Loucy (cell line): ENCODE measurements at regions not wholly inside any gene's neighbourhood (a gene's known extent, or its start where the extent isn't known, plus 50 kb on each side); places are given as distances from the start of the nearest gene placed in this dataset.

Experiments
- H2AFZ ChIP-seq: fragments of 200-600 bp; sonication (generic); 2 replicates; pipeline ENCODE4 v1.6.0; 2016; ENCODE audit warnings: antibody characterized with exemption, mild to moderate bottlenecking, low read length, moderate library complexity
- H3F3A ChIP-seq: fragments of 200-600 bp; 2 replicates; pipeline ENCODE4 v1.6.0; 2016; ENCODE audit warnings: antibody characterized with exemption, low read depth, mild to moderate bottlenecking
- H3K27me3 ChIP-seq: fragments of 200-600 bp; sonication (generic); 2 replicates; pipeline ENCODE4 v1.6.1; 2014; ENCODE audit warnings: low read length, mild to moderate bottlenecking; ENCODE audit not compliant: insufficient read depth, poor library complexity, severe bottlenecking
- H3K36me3 ChIP-seq: fragments of 200-600 bp; sonication (generic); 2 replicates; pipeline ENCODE4 v1.6.1; 2016; ENCODE audit warnings: low read length; ENCODE audit not compliant: insufficient read depth
- H3K4me1 ChIP-seq: fragments of 200-600 bp; sonication (generic); 2 replicates; pipeline ENCODE4 v1.5.1; 2014; ENCODE audit warnings: low read length, mild to moderate bottlenecking; ENCODE audit not compliant: insufficient read depth, poor library complexity, severe bottlenecking
- H3K4me2 ChIP-seq: fragments of 200-600 bp; sonication (generic); 2 replicates; pipeline ENCODE4 v1.6.0; 2014; ENCODE audit warnings: antibody characterized with exemption, low read length, low read depth, mild to moderate bottlenecking; ENCODE audit not compliant: poor library complexity, severe bottlenecking
- H3K4me3 ChIP-seq: fragments of 200-600 bp; sonication (generic); 2 replicates; pipeline ENCODE4 v1.5.1; 2014; ENCODE audit warnings: low read length, mild to moderate bottlenecking, mixed read lengths; ENCODE audit not compliant: poor library complexity, severe bottlenecking
- H3K79me2 ChIP-seq: fragments of 200-600 bp; sonication (generic); 2 replicates; pipeline ENCODE4 v1.6.1; 2014; ENCODE audit warnings: low read length; ENCODE audit not compliant: insufficient read depth
- H3K9ac ChIP-seq: fragments of 200-600 bp; sonication (generic); 2 replicates; pipeline ENCODE4 v1.6.0; 2014; ENCODE audit warnings: mild to moderate bottlenecking, low read depth, low read length, moderate library complexity; ENCODE audit not compliant: poor library complexity, severe bottlenecking
- H3K9me2 ChIP-seq: fragments of 200-600 bp; sonication (generic); replicated peaks from 2 replicates; pipeline ENCODE4 v1.6.1; 2016; ENCODE audit warnings: low read depth, low read length, mixed read lengths
- H3K9me3 ChIP-seq: fragments of 200-600 bp; sonication (generic); 2 replicates; pipeline ENCODE4 v1.6.1; 2014; ENCODE audit warnings: mild to moderate bottlenecking, antibody characterized with exemption, low read length, low read depth; ENCODE audit not compliant: insufficient read depth
- H4K20me1 ChIP-seq: fragments of 200-600 bp; sonication (generic); 2 replicates; pipeline ENCODE4 v1.6.0; 2014; ENCODE audit warnings: antibody characterized with exemption, low read length, mild to moderate bottlenecking; ENCODE audit not compliant: insufficient read depth, poor library complexity, severe bottlenecking
- CTCF ChIP-seq: fragments of 200-600 bp; sonication (generic); conservative IDR thresholded peaks from 2 replicates; pipeline ENCODE4 v1.5.1; 2014; ENCODE audit warnings: mild to moderate bottlenecking, antibody characterized with exemption, low read length
- EZH2phosphoT487 ChIP-seq: fragments of 200-600 bp; IDR thresholded peaks from 2 replicates; pipeline ENCODE4 v1.6.1; 2018; ENCODE audit warnings: antibody characterized with exemption, mild to moderate bottlenecking, moderate library complexity, borderline replicate concordance

DNA sequence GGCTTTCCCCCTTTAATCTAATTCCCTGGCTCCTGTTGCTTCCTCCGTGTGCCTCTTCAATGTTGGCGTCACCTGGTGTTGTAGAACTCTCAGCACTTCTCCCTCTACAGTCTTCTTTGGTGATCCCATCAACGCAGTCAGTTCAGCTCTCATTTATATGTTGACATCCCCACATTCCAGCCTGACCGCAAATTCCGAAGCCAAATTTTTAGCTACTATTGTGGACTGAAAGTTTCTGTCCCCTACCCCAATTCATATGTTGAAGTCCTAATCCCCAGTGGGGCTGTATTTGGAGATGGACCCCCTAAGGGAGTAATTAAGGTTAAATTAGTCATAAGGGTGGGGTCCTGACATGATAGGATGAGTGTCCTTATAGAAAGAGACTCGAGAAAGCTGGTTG, 210.6 kb upstream of the ADAMTSL1 start:
- H3K27me3 ChIP-seq, result peaks cover 6% of the 10 kb centered on the region
- no peak overlapping the region for H2AFZ ChIP-seq
- H3F3A ChIP-seq, result no peaks in the 10 kb centered on the region
- no peak overlapping the region for H3K9ac ChIP-seq
- no peak overlapping the region for H3K4me2 ChIP-seq
- no peaks in the 10 kb centered on the region for H4K20me1 ChIP-seq
- no peaks in the 10 kb centered on the region for H3K36me3 ChIP-seq
- H3K4me3 ChIP-seq, result no peak overlapping the region
- TF ChIP-seq CTCF (no peak), EZH2phosphoT487 (no peak)
- H3K4me1 ChIP-seq, result no peaks in the 10 kb centered on the region
- no peaks in the 10 kb centered on the region for H3K9me2 ChIP-seq
- no peaks in the 10 kb centered on the region for H3K79me2 ChIP-seq
- no peaks in the 10 kb centered on the region for H3K9me3 ChIP-seq

DNA sequence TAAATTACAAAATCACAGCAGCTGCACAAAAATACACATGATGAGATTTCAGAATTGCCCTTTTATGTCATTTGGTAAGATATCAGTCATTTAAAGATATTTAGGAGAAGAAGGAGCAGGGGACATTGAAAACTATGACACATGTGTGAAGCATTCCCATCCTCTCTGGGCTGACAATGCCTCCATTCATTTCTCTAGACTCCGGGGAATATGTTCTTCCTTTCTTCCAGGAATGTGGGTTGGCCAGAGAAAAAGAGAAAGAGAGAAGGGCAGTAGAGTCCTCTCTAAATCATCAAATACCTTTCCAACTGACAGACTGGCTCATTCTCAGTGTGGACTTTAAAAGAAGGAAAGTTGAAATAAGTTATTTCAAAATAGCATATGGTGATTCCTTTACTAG, 205.6 kb upstream of the ADAMTSL1 start:
- Histone ChIP-seq H3K4me2 (no peak overlapping the region), H3K36me3 (no peaks in the 10 kb centered on the region), H3K27me3 (peaks cover 4% of the 10 kb centered on the region), H2AFZ (no peak overlapping the region), H3F3A (no peaks in the 10 kb centered on the region), H3K9ac (no peak overlapping the region), H3K9me3 (no peaks in the 10 kb centered on the region), H3K4me3 (no peak overlapping the region), H3K79me2 (no peaks in the 10 kb centered on the region), H3K9me2 (no peaks in the 10 kb centered on the region), H4K20me1 (no peaks in the 10 kb centered on the region), H3K4me1 (no peaks in the 10 kb centered on the region)
- TF ChIP-seq EZH2phosphoT487, result no peak
- no peak for TF ChIP-seq CTCF

GRCh38 chr9:18269561-18269960, 204.4 kb upstream of the ADAMTSL1 start:
- Histone ChIP-seq H3K9ac (no peak overlapping the region), H2AFZ (no peak overlapping the region), H3K9me3 (no peaks in the 10 kb centered on the region), H3K79me2 (no peaks in the 10 kb centered on the region), H3K9me2 (no peaks in the 10 kb centered on the region), H3K4me3 (no peak overlapping the region), H3K4me2 (no peak overlapping the region), H4K20me1 (no peaks in the 10 kb centered on the region), H3K4me1 (no peaks in the 10 kb centered on the region), H3K27me3 (no peaks in the 10 kb centered on the region), H3F3A (no peaks in the 10 kb centered on the region), H3K36me3 (no peaks in the 10 kb centered on the region)
- TF ChIP-seq EZH2phosphoT487, result no peak
- no peak for TF ChIP-seq CTCF
